ENCODE measurements at regions not wholly inside any gene's neighbourhood (a gene's known extent, or its start where the extent isn't known, plus 50 kb on each side); places are given as distances from the start of the nearest gene placed in this dataset.
"Not testable (repeated sequence)": the region's sequence is repeated elsewhere in the genome, so short reads cannot be mapped to it uniquely, and the experiment has no call there.

- DNase-seq (no peak), ATAC-seq (replicated peaks) (no peak)
- Mint-ChIP-seq H3K9me3 (peaks cover 4 to 9% of the 10 kb centered on the region in 2 donors), H3K4me3 (no peak overlapping the region), H3K27me3 (no peaks in the 10 kb centered on the region), H3K4me1 (no peaks in the 10 kb centered on the region), H3K27ac (no peak overlapping the region), H3K36me3 (no peaks in the 10 kb centered on the region)
Observed at GRCh38 chr2:204386668-204387067, 158.6 kb upstream of the PARD3B start.

- no peak for DNase-seq
- H3K27ac Mint-ChIP-seq = no peak overlapping the region
- no peak for ATAC-seq (replicated peaks)
- peaks cover 0 to 5% of the 10 kb centered on the region in 2 donors for H3K9me3 Mint-ChIP-seq
- no peak overlapping the region for H3K4me3 Mint-ChIP-seq
- H3K27me3 Mint-ChIP-seq = no peaks in the 10 kb centered on the region
- H3K36me3 Mint-ChIP-seq = no peaks in the 10 kb centered on the region
- H3K4me1 Mint-ChIP-seq = no peaks in the 10 kb centered on the region
Observed at GRCh38 chr2:204389120-204389519, 156.2 kb upstream of the PARD3B start.

GRCh38 chr2:204389856-204390255 lies 155.4 kb upstream of the PARD3B start:
- Mint-ChIP-seq H3K27me3 (no peaks in the 10 kb centered on the region), H3K4me1 (no peaks in the 10 kb centered on the region), H3K9me3 (peaks cover 0 to 5% of the 10 kb centered on the region in 2 donors), H3K36me3 (no peaks in the 10 kb centered on the region), H3K27ac (no peak overlapping the region), H3K4me3 (no peak overlapping the region)
- ATAC-seq (replicated peaks) = no peak
- DNase-seq = no peak

- Mint-ChIP-seq H3K27ac (no peak overlapping the region), H3K9me3 (peaks cover 0 to 4% of the 10 kb centered on the region in 2 donors), H3K4me1 (no peaks in the 10 kb centered on the region), H3K4me3 (no peak overlapping the region), H3K27me3 (no peaks in the 10 kb centered on the region), H3K36me3 (no peaks in the 10 kb centered on the region)
- no peak for DNase-seq
- no peak for ATAC-seq (replicated peaks)
Observed at GRCh38 chr2:204395539-204395938, 149.7 kb upstream of the PARD3B start.

GRCh38 chr2:204401114-204401513 lies 144.2 kb upstream of the PARD3B start:
- peaks cover 2 to 4% of the 10 kb centered on the region in 2 donors for H3K9me3 Mint-ChIP-seq
- no peaks in the 10 kb centered on the region for H3K4me1 Mint-ChIP-seq
- H3K36me3 Mint-ChIP-seq = no peaks in the 10 kb centered on the region
- no peak for ATAC-seq (replicated peaks)
- no peak for DNase-seq
- H3K27me3 Mint-ChIP-seq = no peaks in the 10 kb centered on the region
- no peak overlapping the region for H3K4me3 Mint-ChIP-seq
- no peak overlapping the region for H3K27ac Mint-ChIP-seq

- Mint-ChIP-seq H3K27ac (no peak overlapping the region), H3K9me3 (peaks cover 5% of the 10 kb centered on the region in 2 donors), H3K36me3 (peaks cover 0 to 3% of the 10 kb centered on the region in 2 donors), H3K4me3 (no peak overlapping the region), H3K27me3 (no peaks in the 10 kb centered on the region), H3K4me1 (no peaks in the 10 kb centered on the region)
- DNase-seq = no peak
- ATAC-seq (replicated peaks) = no peak
Observed at GRCh38 chr2:204407204-204408014, 137.9 kb upstream of the PARD3B start.

GRCh38 chr2:204412782-204413181 lies 132.5 kb upstream of the PARD3B start:
- H3K36me3 Mint-ChIP-seq; DNase-seq; H3K4me1 Mint-ChIP-seq; H3K27ac Mint-ChIP-seq; H3K27me3 Mint-ChIP-seq; H3K4me3 Mint-ChIP-seq; ATAC-seq (replicated peaks): not testable (repeated sequence)
- peaks cover 14 to 17% of the 10 kb centered on the region in 2 donors for H3K9me3 Mint-ChIP-seq

- ATAC-seq (replicated peaks) (no peak), DNase-seq (no peak)
- Mint-ChIP-seq H3K9me3 (peaks cover 14 to 17% of the 10 kb centered on the region in 2 donors), H3K27me3 (no peaks in the 10 kb centered on the region), H3K36me3 (peaks cover 0 to 4% of the 10 kb centered on the region in 2 donors), H3K27ac (no peak overlapping the region), H3K4me3 (no peak overlapping the region), H3K4me1 (no peaks in the 10 kb centered on the region)
Observed at GRCh38 chr2:204415406-204416181, 129.7 kb upstream of the PARD3B start.

- H3K27ac Mint-ChIP-seq = no peak overlapping the region
- peaks cover 14 to 17% of the 10 kb centered on the region in 2 donors for H3K9me3 Mint-ChIP-seq
- no peaks in the 10 kb centered on the region for H3K27me3 Mint-ChIP-seq
- H3K4me1 Mint-ChIP-seq = no peaks in the 10 kb centered on the region
- ATAC-seq (replicated peaks) = no peak
- no peak overlapping the region for H3K4me3 Mint-ChIP-seq
- no peak for DNase-seq
- peaks cover 0 to 4% of the 10 kb centered on the region in 2 donors for H3K36me3 Mint-ChIP-seq
Observed at GRCh38 chr2:204416236-204416635, 129.0 kb upstream of the PARD3B start.

- Mint-ChIP-seq H3K36me3 (no peaks in the 10 kb centered on the region), H3K9me3 (peaks cover 13 to 19% of the 10 kb centered on the region in 2 donors), H3K4me3 (no peak overlapping the region), H3K4me1 (no peaks in the 10 kb centered on the region), H3K27me3 (no peaks in the 10 kb centered on the region), H3K27ac (no peak overlapping the region)
- ATAC-seq (replicated peaks) (no peak), DNase-seq (no peak)
Observed at GRCh38 chr2:204425821-204426220, 119.5 kb upstream of the PARD3B start.

- ATAC-seq (replicated peaks) (no peak), DNase-seq (no peak)
- Mint-ChIP-seq H3K4me1 (no peaks in the 10 kb centered on the region), H3K27me3 (no peaks in the 10 kb centered on the region), H3K9me3 (peaks cover 18 to 23% of the 10 kb centered on the region in 2 donors), H3K27ac (no peak overlapping the region), H3K4me3 (no peak overlapping the region), H3K36me3 (no peaks in the 10 kb centered on the region)
Observed at GRCh38 chr2:204428675-204429074, 116.6 kb upstream of the PARD3B start.

GRCh38 chr2:204431529-204431928 lies 113.7 kb upstream of the PARD3B start:
- peaks cover 8 to 13% of the 10 kb centered on the region in 2 donors for H3K9me3 Mint-ChIP-seq
- no peak overlapping the region for H3K27ac Mint-ChIP-seq
- H3K36me3 Mint-ChIP-seq = no peaks in the 10 kb centered on the region
- H3K4me1 Mint-ChIP-seq = no peaks in the 10 kb centered on the region
- H3K4me3 Mint-ChIP-seq = no peak overlapping the region
- ATAC-seq (replicated peaks) (no peak), DNase-seq (no peak)
- H3K27me3 Mint-ChIP-seq = no peaks in the 10 kb centered on the region

- Mint-ChIP-seq H3K27me3 (no peaks in the 10 kb centered on the region), H3K9me3 (peaks cover 8 to 10% of the 10 kb centered on the region in 2 donors), H3K27ac (no peak overlapping the region), H3K36me3 (no peaks in the 10 kb centered on the region), H3K4me3 (no peak overlapping the region), H3K4me1 (no peaks in the 10 kb centered on the region)
- DNase-seq = no peak
- no peak for ATAC-seq (replicated peaks)
Observed at GRCh38 chr2:204432196-204432595, 113.1 kb upstream of the PARD3B start.

GRCh38 chr2:204434660-204435462 lies 110.4 kb upstream of the PARD3B start:
- Mint-ChIP-seq H3K9me3 (peaks cover 5 to 9% of the 10 kb centered on the region in 2 donors), H3K27me3 (no peaks in the 10 kb centered on the region), H3K36me3 (no peaks in the 10 kb centered on the region), H3K4me3 (no peak overlapping the region), H3K4me1 (no peaks in the 10 kb centered on the region), H3K27ac (no peak overlapping the region)
- no peak for ATAC-seq (replicated peaks)
- no peak for DNase-seq

Data from stimulated activated naive B cell treated with anti-CD40 and anti-IgM and Interleukin-4, amounts not matched to agents 10 μg/mL and 1 μg/mL and 100 μg/mL, for 72 hours (primary cell).